ENCODE measurements at regions not wholly inside any gene's neighbourhood (a gene's known extent, or its start where the extent isn't known, plus 50 kb on each side); places are given as distances from the start of the nearest gene placed in this dataset.

GRCh38 chr10:129120441-129120840 lies 346.6 kb upstream of the MGMT start:
- H3K4me3 ChIP-seq, result no peak overlapping the region
- 25 to 60% methylated on average over 1 to 2 of the region's 2 CpGs for WGBS, 2 donors
- TF ChIP-seq POLR2A (IDR thresholded peaks at IDR 0.05) (no peak), CTCF (IDR thresholded peaks at IDR 0.05) (no peak)
- H3K9me3 ChIP-seq, result peaks cover 0 to 8% (median 0%) of the 10 kb centered on the region in 3 donors
- H3K4me1 ChIP-seq, result no peaks in the 10 kb centered on the region
- DNase-seq, result no peak
- no peaks in the 10 kb centered on the region for H3K36me3 ChIP-seq
- intact Hi-C loops (cut with DNase I), result no loop called here
- no peaks in the 10 kb centered on the region for H3K27me3 ChIP-seq
- no peak overlapping the region for H3K27ac ChIP-seq

GRCh38 chr10:129122846-129123245 lies 344.2 kb upstream of the MGMT start:
- intact Hi-C loops (cut with DNase I), result no loop called here
- TF ChIP-seq POLR2A (IDR thresholded peaks at IDR 0.05) (no peak), CTCF (IDR thresholded peaks at IDR 0.05) (no peak)
- 88 to 96% methylated on average over 3 of the region's 3 CpGs for WGBS, 2 donors

GRCh38 chr10:129123428-129123827 lies 343.6 kb upstream of the MGMT start:
- Histone ChIP-seq H3K4me1 (no peaks in the 10 kb centered on the region), H3K9me3 (peaks cover 0 to 8% (median 0%) of the 10 kb centered on the region in 3 donors), H3K36me3 (no peaks in the 10 kb centered on the region), H3K27me3 (no peaks in the 10 kb centered on the region), H3K27ac (no peak overlapping the region), H3K4me3 (no peak overlapping the region)
- DNase-seq, result no peak
- WGBS, 2 donors, result 52 to 65% methylated on average over 6 of the region's 6 CpGs
- TF ChIP-seq CTCF (IDR thresholded peaks at IDR 0.05) (no peak), POLR2A (IDR thresholded peaks at IDR 0.05) (no peak)
- intact Hi-C loops (cut with DNase I), result no loop called here

More at GRCh38 chr10:129122846-129123245, 344.2 kb upstream of the MGMT start:
- H3K4me1 ChIP-seq, result no peaks in the 10 kb centered on the region
- no peaks in the 10 kb centered on the region for H3K36me3 ChIP-seq
- H3K9me3 ChIP-seq, result peaks cover 0 to 8% (median 0%) of the 10 kb centered on the region in 3 donors
- H3K27me3 ChIP-seq, result no peaks in the 10 kb centered on the region
- no peak overlapping the region for H3K27ac ChIP-seq
- DNase-seq, result no peak
- H3K4me3 ChIP-seq, result no peak overlapping the region

- H3K36me3 ChIP-seq, result no peaks in the 10 kb centered on the region
- no peak overlapping the region for H3K4me3 ChIP-seq
- no peaks in the 10 kb centered on the region for H3K4me1 ChIP-seq
- no peaks in the 10 kb centered on the region for H3K9me3 ChIP-seq
- intact Hi-C loops (cut with DNase I), result no loop called here
- DNase-seq, result no peak
- no peak for TF ChIP-seq CTCF (IDR thresholded peaks at IDR 0.05)
- TF ChIP-seq POLR2A (IDR thresholded peaks at IDR 0.05), result no peak
- no peak overlapping the region for H3K27ac ChIP-seq
- no peaks in the 10 kb centered on the region for H3K27me3 ChIP-seq
- 72 to 79% methylated on average over 4 of the region's 4 CpGs for WGBS, 2 donors
These were observed 340.1 kb upstream of the MGMT start for GRCh38 chr10:129126982-129127381.

GRCh38 chr10:129131457-129132132 lies 335.4 kb upstream of the MGMT start:
- Histone ChIP-seq H3K9me3 (no peaks in the 10 kb centered on the region), H3K27me3 (no peaks in the 10 kb centered on the region), H3K27ac (no peak overlapping the region), H3K4me3 (no peak overlapping the region), H3K4me1 (no peaks in the 10 kb centered on the region), H3K36me3 (no peaks in the 10 kb centered on the region)
- no peak for DNase-seq
- intact Hi-C loops (cut with DNase I), result no loop called here
- TF ChIP-seq POLR2A (IDR thresholded peaks at IDR 0.05), result no peak
- no peak for TF ChIP-seq CTCF (IDR thresholded peaks at IDR 0.05)
- WGBS, 2 donors, result 65 to 69% methylated on average over 12 of the region's 12 CpGs
